T47D (cell line): ENCODE measurements at regions not wholly inside any gene's neighbourhood (a gene's known extent, or its start where the extent isn't known, plus 50 kb on each side); places are given as distances from the start of the nearest gene placed in this dataset.

Experiments used
- DNase-seq, 2 experiments: peaks; one replicate each; pipeline versions ENCODE4 v3.0.0 to v3.0.0-alpha.2; 2011 to 2012; ENCODE audit warnings: low read depth in 1 of 2, low spot score in 1 of 2
- JUND ChIP-seq: IDR thresholded peaks from 2 replicates; pipeline ENCODE4 v1.6.1; 2012; ENCODE audit warnings: low read depth
- in situ Hi-C: cut with HindIII; loops from 2 replicates; pipeline ENCODE4 v1.10.0; 2016; ENCODE audit warnings: low sequenced_read_pairs, low pct_unique_long_range_greater_than_20kb

GRCh38 chr10:6365384-6365783 lies 162.7 kb downstream of the PFKFB3 start:
- in situ Hi-C loops: no loop called here
- peak in 1 of 2 experiments; percentile 99 for DNase-seq
- peak; percentile 97 for TF ChIP-seq JUND
